Lower leg skin (tissue), 4 donors: ENCODE measurements at regions not wholly inside any gene's neighbourhood (a gene's known extent, or its start where the extent isn't known, plus 50 kb on each side); places are given as distances from the start of the nearest gene placed in this dataset.

Experiments
- DNase-seq, 2 donors: peaks; one replicate each; pipeline ENCODE4 v3.0.0-alpha.2; 2019; ENCODE audit warnings: low spot score in 2 of 2
- H3K4me3 ChIP-seq: fragments of 200-600 bp; sonication (generic); 2 replicates; pipeline ENCODE4 v1.5.1; 2017; ENCODE audit warnings: mild to moderate bottlenecking, low read depth; ENCODE audit not compliant: poor library complexity, severe bottlenecking
- CTCF ChIP-seq, 3 donors: fragments of 450-650 bp; IDR thresholded peaks; one replicate each; pipeline ENCODE4 v1.5.1; 2016; ENCODE audit warnings: antibody characterized with exemption in 3 of 3, mild to moderate bottlenecking in 3 of 3, moderate library complexity in 2 of 3
- POLR2A ChIP-seq, 2 donors: fragments of 450-650 bp; IDR thresholded peaks; one replicate each; pipeline ENCODE4 v1.6.1; 2016 to 2017; ENCODE audit warnings: antibody characterized with exemption in 2 of 2, mild to moderate bottlenecking in 1 of 2, moderate library complexity in 1 of 2
- WGBS, 2 donors: methylation state at CpG; one replicate each; pipeline ENCODE4 v1.1.5; 2018; 5-methylcytosine and 5-hydroxymethylcytosine counted together
- intact Hi-C: fragments of 100-400 bp; cut with DNase I; formaldehyde crosslinking; loops from one replicate; pipeline ENCODE4 v1.15.0; 2023; ENCODE audit warnings: low total_unique reads

- no peak for DNase-seq
- no peak overlapping the region for H3K4me3 ChIP-seq
- intact Hi-C loops, result no loop called here
- TF ChIP-seq POLR2A (IDR thresholded peaks at IDR 0.05), result no peak
- TF ChIP-seq CTCF (IDR thresholded peaks at IDR 0.05), result no peak
- WGBS, 2 donors, result 40 to 63% methylated on average over 2 of the region's 2 CpGs
Measured at GRCh38 chr5:110341836-110342235, 384.6 kb downstream of the TMEM232 start.

GRCh38 chr5:110342683-110343082 is 383.8 kb downstream of the TMEM232 start:
- TF ChIP-seq CTCF (IDR thresholded peaks at IDR 0.05), result no peak
- no peak for TF ChIP-seq POLR2A (IDR thresholded peaks at IDR 0.05)
- H3K4me3 ChIP-seq, result no peak overlapping the region
- no peak for DNase-seq
- WGBS, 2 donors, result 7 to 28% methylated on average over 1 of the region's 1 CpG
- intact Hi-C loops, result no loop called here

- no peak for DNase-seq
- TF ChIP-seq POLR2A (IDR thresholded peaks at IDR 0.05), result no peak
- no peak for TF ChIP-seq CTCF (IDR thresholded peaks at IDR 0.05)
- intact Hi-C loops, result no loop called here
Measured at GRCh38 chr5:110343616-110344015, 382.9 kb downstream of the TMEM232 start.

GRCh38 chr5:110345623-110346022 is 380.8 kb downstream of the TMEM232 start:
- no peak overlapping the region for H3K4me3 ChIP-seq
- no peak for TF ChIP-seq POLR2A (IDR thresholded peaks at IDR 0.05)
- TF ChIP-seq CTCF (IDR thresholded peaks at IDR 0.05), result no peak
- intact Hi-C loops, result no loop called here
- no peak for DNase-seq

More at GRCh38 chr5:110343616-110344015, 382.9 kb downstream of the TMEM232 start:
- 95 to 98% methylated on average over 1 of the region's 1 CpG for WGBS, 2 donors
- no peak overlapping the region for H3K4me3 ChIP-seq

- TF ChIP-seq CTCF (IDR thresholded peaks at IDR 0.05), result no peak
- TF ChIP-seq POLR2A (IDR thresholded peaks at IDR 0.05), result no peak
- intact Hi-C loops, result no loop called here
- no peak overlapping the region for H3K4me3 ChIP-seq
- DNase-seq, result no peak
Measured at GRCh38 chr5:110346893-110347358, 379.5 kb downstream of the TMEM232 start.

- intact Hi-C loops, result no loop called here
- DNase-seq, result no peak
- no peak overlapping the region for H3K4me3 ChIP-seq
- TF ChIP-seq CTCF (IDR thresholded peaks at IDR 0.05) (no peak), POLR2A (IDR thresholded peaks at IDR 0.05) (no peak)
Measured at GRCh38 chr5:110347781-110348180, 378.7 kb downstream of the TMEM232 start.
